B cell (primary cell): ENCODE measurements at regions not wholly inside any gene's neighbourhood (a gene's known extent, or its start where the extent isn't known, plus 50 kb on each side); places are given as distances from the start of the nearest gene placed in this dataset.

Source experiments
- ATAC-seq: fragments of 200-7000 bp; cut with Tn5 transposase; one replicate; pipeline ENCODE4 v1.10.0; 2021; ENCODE audit warnings: low read depth, mild to moderate bottlenecking, moderate number of reproducible peaks, moderate library complexity
- CTCF ChIA-PET: fragments of 350-600 bp; sonication (Branson Sonifier 250); formaldehyde crosslinking; loops from one replicate; lab custom pipeline; 2021; ENCODE audit warnings: antibody characterized with exemption, inconsistent platforms; lab: Charles Lee
- POLR2A ChIA-PET: fragments of 350-600 bp; sonication (Branson Sonifier 250); formaldehyde crosslinking; loops from one replicate; lab custom pipeline; 2021; ENCODE audit warnings: antibody characterized with exemption; lab: Charles Lee
- DNase-seq: peaks from one replicate; pipeline ENCODE4 v3.0.0; 2013
- H2AFZ ChIP-seq: 2 replicates; pipeline ENCODE4 v1.6.1; 2012; ENCODE audit warnings: mild to moderate bottlenecking, low read depth, low read length; ENCODE audit not compliant: insufficient read depth, poor library complexity, severe bottlenecking
- H3K27ac ChIP-seq, 2 donors: 1 replicate in 1 of 2; 2 replicates in 1 of 2; pipeline ENCODE4 v1.5.1; 2012 to 2013; ENCODE audit warnings: low read length in 2 of 2, mild to moderate bottlenecking in 2 of 2, moderate library complexity in 1 of 2
- H3K27me3 ChIP-seq, 4 experiments: fragments of 200-600 bp in 1 of 4; sonication (generic) in 1 of 4; replicated peaks in 1 of 4; 1 replicate in 2 of 4; 2 replicates in 2 of 4; pipeline versions ENCODE4 v1.6.1 to v1.7.0; 2013 to 2016; ENCODE audit warnings: low read length in 3 of 4, mild to moderate bottlenecking in 2 of 4, mixed read lengths in 1 of 4, moderate library complexity in 1 of 4; ENCODE audit not compliant: insufficient read depth in 4 of 4, control insufficient read depth in 3 of 4; ENCODE audit errors: control extremely low read depth in 1 of 4
- H3K36me3 ChIP-seq, 2 experiments: replicated peaks in 1 of 2; 1 replicate in 1 of 2; 2 replicates in 1 of 2; pipeline versions ENCODE4 v1.6.1 to v1.7.1; 2013; ENCODE audit warnings: low read length in 1 of 2; ENCODE audit not compliant: insufficient read depth in 2 of 2, control insufficient read depth in 1 of 2; ENCODE audit errors: control extremely low read depth in 1 of 2, extremely low read depth in 1 of 2
- H3K4me1 ChIP-seq, 2 donors: fragments of 200-600 bp in 1 of 2; sonication (generic) in 1 of 2; 1 replicate in 1 of 2; 2 replicates in 1 of 2; pipeline versions ENCODE4 v1.5.1 to v1.6.1; 2013 to 2017; ENCODE audit warnings: low read length in 2 of 2; ENCODE audit not compliant: control insufficient read depth in 2 of 2, insufficient read depth in 2 of 2
- H3K4me2 ChIP-seq: replicated peaks from 2 replicates; pipeline ENCODE3; 2012; ENCODE audit warnings: mild to moderate bottlenecking, low read depth, low read length; ENCODE audit not compliant: poor library complexity, severe bottlenecking
- H3K4me3 ChIP-seq, 5 experiments: fragments of 200-600 bp in 1 of 5; sonication (generic) in 1 of 5; 1 replicate in 3 of 5; 2 replicates in 2 of 5; pipeline versions ENCODE4 v1.5.1 to v1.7.0; 2011 to 2016; ENCODE audit warnings: low read length in 4 of 5, mild to moderate bottlenecking in 4 of 5, low read depth in 2 of 5, control low read depth in 1 of 5, moderate library complexity in 1 of 5; ENCODE audit not compliant: insufficient read depth in 1 of 5; ENCODE audit errors: control extremely low read depth in 1 of 5, extremely low read depth in 1 of 5
- H3K79me2 ChIP-seq: fragments of 200-600 bp; sonication (generic); one replicate; pipeline ENCODE4 v1.6.0; 2016; ENCODE audit warnings: low read length; ENCODE audit not compliant: control insufficient read depth, insufficient read depth
- H3K9ac ChIP-seq: fragments of 200-600 bp; sonication (generic); 2 replicates; pipeline ENCODE4 v1.6.1; 2017; ENCODE audit warnings: mild to moderate bottlenecking, low read length, moderate library complexity
- H3K9me3 ChIP-seq, 3 donors: one replicate each; pipeline versions ENCODE4 v1.6.1 to v1.7.1; 2013; ENCODE audit warnings: low read length in 2 of 3; ENCODE audit not compliant: control insufficient read depth in 2 of 3, insufficient read depth in 1 of 3; ENCODE audit errors: control extremely low read depth in 1 of 3
- H4K20me1 ChIP-seq: 2 replicates; pipeline ENCODE4 v1.6.0; 2012; ENCODE audit warnings: mild to moderate bottlenecking, low read length; ENCODE audit not compliant: insufficient read depth, control insufficient read depth, poor library complexity, severe bottlenecking
- H3K27ac Mint-ChIP-seq: one replicate; pipeline ENCODE4 v1.8.0; 2021; ENCODE audit warnings: mixed read lengths
- H3K27me3 Mint-ChIP-seq: one replicate; pipeline ENCODE4 v1.8.0; 2021; ENCODE audit warnings: mixed read lengths
- H3K4me1 Mint-ChIP-seq: one replicate; pipeline ENCODE4 v1.8.0; 2021; ENCODE audit warnings: mixed read lengths
- H3K4me3 Mint-ChIP-seq: one replicate; pipeline ENCODE4 v1.8.0; 2021; ENCODE audit warnings: mixed read lengths
- H3K9me3 Mint-ChIP-seq: one replicate; pipeline ENCODE4 v1.8.0; 2022; ENCODE audit warnings: mixed read lengths; ENCODE audit not compliant: insufficient read depth
- CTCF ChIP-seq: fragments of 200-600 bp; IDR thresholded peaks from one replicate; pipeline ENCODE4 v1.8.0; 2022; ENCODE audit warnings: antibody characterized with exemption, mild to moderate bottlenecking
- EZH2 ChIP-seq: IDR thresholded peaks from 2 replicates; pipeline ENCODE4 v1.6.1; 2012; ENCODE audit warnings: borderline replicate concordance, low read depth, mild to moderate bottlenecking, moderate library complexity, low read length; ENCODE audit not compliant: insufficient read depth, poor library complexity, severe bottlenecking
- WGBS: methylation state at CpG from one replicate; pipeline ENCODE4 v1.1.5; 2013; ENCODE audit warnings: missing lambda C conversion rate; ENCODE audit not compliant: insufficient coverage; 5-methylcytosine and 5-hydroxymethylcytosine counted together
- intact Hi-C: fragments of 100-400 bp; cut with micrococcal nuclease; formaldehyde crosslinking; loops from one replicate; pipeline ENCODE4 v1.10.0; 2022

GRCh38 chr14:71264260-71264659, 357.0 kb downstream of the PCNX1 start:
- intact Hi-C loops: no loop called here
- Histone ChIP-seq H3K79me2 (no peaks in the 10 kb centered on the region), H3K4me2 (no peak overlapping the region), H4K20me1 (no peaks in the 10 kb centered on the region), H3K9me3 (peaks cover under 1 to 15% (median 8%) of the 10 kb centered on the region in 3 donors), H3K27me3 (no peaks in the 10 kb centered on the region), H3K36me3 (no peaks in the 10 kb centered on the region), H2AFZ (no peak overlapping the region), H3K4me1 (peaks cover 5 to 7% of the 10 kb centered on the region in 2 donors), H3K4me3 (no peak overlapping the region), H3K9ac (no peak overlapping the region), H3K27ac (no peak overlapping the region)
- POLR2A ChIA-PET: no interaction called here
- no peak for DNase-seq
- CTCF ChIA-PET: no interaction called here
- Mint-ChIP-seq H3K4me1 (peaks cover 11% of the 10 kb centered on the region), H3K27me3 (peaks cover 4% of the 10 kb centered on the region), H3K4me3 (no peak overlapping the region), H3K27ac (no peak overlapping the region), H3K9me3 (peaks cover 15% of the 10 kb centered on the region)
- WGBS: 94% methylated on average over 2 of the region's 2 CpGs
- no peak for ATAC-seq
- TF ChIP-seq CTCF (no peak), EZH2 (no peak)

- Mint-ChIP-seq H3K27ac (no peak overlapping the region), H3K4me1 (peaks cover 13% of the 10 kb centered on the region), H3K27me3 (peaks cover 5% of the 10 kb centered on the region), H3K4me3 (peak overlapping the region; percentile 60), H3K9me3 (peaks cover 11% of the 10 kb centered on the region)
- Histone ChIP-seq H3K4me2 (peak overlapping the region; percentile 66), H4K20me1 (no peaks in the 10 kb centered on the region), H3K79me2 (no peaks in the 10 kb centered on the region), H3K36me3 (no peaks in the 10 kb centered on the region), H3K4me1 (peaks cover 5 to 7% of the 10 kb centered on the region in 2 donors), H3K9ac (peak overlapping the region; percentile 46), H3K27ac (no peak overlapping the region), H2AFZ (peak overlapping the region; percentile 63), H3K27me3 (peaks cover 0 to under 1% (median 0%) of the 10 kb centered on the region in 4 experiments), H3K4me3 (peak overlapping the region in 1 of 5 experiments; percentile 46), H3K9me3 (peaks cover 0 to 11% (median 4%) of the 10 kb centered on the region in 3 donors)
- POLR2A ChIA-PET: interaction anchor here (0.6 kb wide), 1 partner anchor 11 kb away, joined by 3 read pairs; no protein-coding TSS in a partner anchor
- ATAC-seq (no peak), DNase-seq (no peak)
- intact Hi-C loops: no loop called here
- no peak for TF ChIP-seq CTCF
- TF ChIP-seq EZH2: no peak
- WGBS: 100% methylated on average over 1 of the region's 5 CpGs
- CTCF ChIA-PET: no interaction called here
These were observed 359.8 kb downstream of the PCNX1 start for GRCh38 chr14:71267007-71267513.
